HEK293T (cell line): ENCODE measurements at regions not wholly inside any gene's neighbourhood (a gene's known extent, or its start where the extent isn't known, plus 50 kb on each side); places are given as distances from the start of the nearest gene placed in this dataset.

ENCODE experiments used
- FOXK2 ChIP-seq: fragments of 450-650 bp; IDR thresholded peaks from 2 replicates; pipeline ENCODE4 v1.6.1; 2016; ENCODE audit warnings: mild to moderate bottlenecking
- L3MBTL2 ChIP-seq: fragments of 450-650 bp; conservative IDR thresholded peaks from 2 replicates; pipeline ENCODE4 v1.6.1; 2016; ENCODE audit warnings: mild to moderate bottlenecking
- SP1 ChIP-seq: fragments of 450-650 bp; IDR thresholded peaks from 2 replicates; pipeline ENCODE4 v1.6.1; 2017
- ZNF384 ChIP-seq: fragments of 450-650 bp; IDR thresholded peaks from 2 replicates; pipeline ENCODE4 v1.6.1; 2016

- no peak for TF ChIP-seq L3MBTL2
- TF ChIP-seq SP1: no peak
- no peak for TF ChIP-seq ZNF384
- no peak for TF ChIP-seq FOXK2
Measured at GRCh38 chr20:11452326-11452725, 465.4 kb upstream of the BTBD3 start.
